SU-DHL-6 (cell line): ENCODE measurements at regions not wholly inside any gene's neighbourhood (a gene's known extent, or its start where the extent isn't known, plus 50 kb on each side); places are given as distances from the start of the nearest gene placed in this dataset.

Experiments
- H2AFZ ChIP-seq: fragments of 200-600 bp; sonication (generic); 2 replicates; pipeline ENCODE4 v1.6.1; 2014; ENCODE audit warnings: low read depth, mild to moderate bottlenecking, moderate library complexity, mixed read lengths, antibody characterized with exemption, low read length; ENCODE audit not compliant: severe bottlenecking
- H3F3A ChIP-seq: fragments of 200-600 bp; shearing (Covaris generic); 2 replicates; pipeline ENCODE4 v1.6.0; 2016; ENCODE audit warnings: antibody characterized with exemption, mild to moderate bottlenecking; ENCODE audit not compliant: insufficient read depth
- H3K27ac ChIP-seq: fragments of 200-600 bp; sonication (generic); 2 replicates; pipeline ENCODE4 v1.5.1; 2016; ENCODE audit warnings: low read depth, mild to moderate bottlenecking, low read length, moderate library complexity, mixed read lengths
- H3K27me3 ChIP-seq: fragments of 200-600 bp; sonication (generic), shearing (Covaris generic); 2 replicates; pipeline ENCODE4 v1.6.0; 2014; ENCODE audit warnings: mild to moderate bottlenecking, low read length
- H3K36me3 ChIP-seq: fragments of 200-600 bp; sonication (generic); 2 replicates; pipeline ENCODE4 v1.6.1; 2014; ENCODE audit warnings: mild to moderate bottlenecking, low read length, mixed read lengths
- H3K4me2 ChIP-seq: fragments of 300-600, 200-600 bp; shearing (Covaris generic), sonication (generic); 2 replicates; pipeline ENCODE4 v1.6.0; 2014; ENCODE audit warnings: low read length, low read depth, mild to moderate bottlenecking; ENCODE audit not compliant: poor library complexity, severe bottlenecking
- H3K4me3 ChIP-seq: fragments of 200-600 bp; sonication (generic); 2 replicates; pipeline ENCODE4 v1.5.1; 2014; ENCODE audit warnings: antibody characterized with exemption, low read length, mild to moderate bottlenecking, mixed read lengths; ENCODE audit not compliant: insufficient read depth, poor library complexity, severe bottlenecking
- H3K79me2 ChIP-seq: fragments of 200-600 bp; sonication (generic); 2 replicates; pipeline ENCODE4 v1.6.1; 2014; ENCODE audit warnings: mild to moderate bottlenecking, low read length, moderate library complexity; ENCODE audit not compliant: insufficient read depth
- H3K9ac ChIP-seq: fragments of 200-600 bp; sonication (generic); 2 replicates; pipeline ENCODE4 v1.7.0; 2014; ENCODE audit warnings: mild to moderate bottlenecking, low read length
- H3K9me2 ChIP-seq: fragments of 200-600 bp; sonication (generic); replicated peaks from 2 replicates; pipeline ENCODE4 v1.6.1; 2014; ENCODE audit warnings: low read length; ENCODE audit not compliant: insufficient read depth
- H3K9me3 ChIP-seq: fragments of 200-600 bp; sonication (generic); 2 replicates; pipeline ENCODE4 v1.6.1; 2014; ENCODE audit warnings: low read length, mixed read lengths; ENCODE audit not compliant: insufficient read depth
- H4K20me1 ChIP-seq: fragments of 200-600 bp; sonication (generic); 2 replicates; pipeline ENCODE4 v1.6.1; 2014; ENCODE audit warnings: low read depth, mild to moderate bottlenecking, antibody characterized with exemption, low read length, moderate library complexity, mixed read lengths
- CTCF ChIP-seq: fragments of 200-600 bp; sonication (generic); IDR thresholded peaks from one replicate; pipeline ENCODE4 v1.5.1; 2017; ENCODE audit warnings: antibody characterized with exemption, mild to moderate bottlenecking, low read length, moderate library complexity; ENCODE audit not compliant: insufficient read depth, poor library complexity, severe bottlenecking
- EZH2phosphoT487 ChIP-seq: fragments of 200-600 bp; sonication (generic), shearing (Covaris generic); conservative IDR thresholded peaks from 2 replicates; pipeline ENCODE4 v1.6.1; 2018; ENCODE audit warnings: mild to moderate bottlenecking, antibody characterized with exemption, low read length, moderate library complexity, mixed read lengths

GRCh38 chr3:165555785-165556184, 281.4 kb downstream of the BCHE start:
- H4K20me1 ChIP-seq: no peaks in the 10 kb centered on the region
- no peak overlapping the region for H3K4me3 ChIP-seq
- H3F3A ChIP-seq: no peaks in the 10 kb centered on the region
- no peaks in the 10 kb centered on the region for H3K27me3 ChIP-seq
- no peaks in the 10 kb centered on the region for H3K36me3 ChIP-seq
- H3K9ac ChIP-seq: no peak overlapping the region
- no peak overlapping the region for H2AFZ ChIP-seq
- H3K9me3 ChIP-seq: no peaks in the 10 kb centered on the region
- no peaks in the 10 kb centered on the region for H3K79me2 ChIP-seq
- TF ChIP-seq EZH2phosphoT487: no peak
- TF ChIP-seq CTCF: no peak
- H3K27ac ChIP-seq: no peak overlapping the region
- no peaks in the 10 kb centered on the region for H3K9me2 ChIP-seq
- H3K4me2 ChIP-seq: no peak overlapping the region

GRCh38 chr3:165553371-165553770, 283.9 kb downstream of the BCHE start:
- Histone ChIP-seq H4K20me1 (no peaks in the 10 kb centered on the region), H3F3A (no peaks in the 10 kb centered on the region), H2AFZ (no peak overlapping the region), H3K79me2 (no peaks in the 10 kb centered on the region), H3K9me3 (no peaks in the 10 kb centered on the region), H3K9me2 (no peaks in the 10 kb centered on the region), H3K9ac (no peak overlapping the region), H3K27ac (no peak overlapping the region), H3K4me3 (no peak overlapping the region), H3K4me2 (no peak overlapping the region), H3K27me3 (no peaks in the 10 kb centered on the region), H3K36me3 (no peaks in the 10 kb centered on the region)
- TF ChIP-seq CTCF: no peak
- TF ChIP-seq EZH2phosphoT487: no peak

- H3K9me2 ChIP-seq: no peaks in the 10 kb centered on the region
- H3K9me3 ChIP-seq: no peaks in the 10 kb centered on the region
- no peak overlapping the region for H3K27ac ChIP-seq
- no peaks in the 10 kb centered on the region for H3K27me3 ChIP-seq
- H4K20me1 ChIP-seq: no peaks in the 10 kb centered on the region
- H3F3A ChIP-seq: no peaks in the 10 kb centered on the region
- H3K79me2 ChIP-seq: no peaks in the 10 kb centered on the region
- no peaks in the 10 kb centered on the region for H3K36me3 ChIP-seq
- H3K9ac ChIP-seq: no peak overlapping the region
- no peak overlapping the region for H2AFZ ChIP-seq
- no peak overlapping the region for H3K4me2 ChIP-seq
- H3K4me3 ChIP-seq: no peak overlapping the region
- no peak for TF ChIP-seq CTCF
Measured at GRCh38 chr3:165549665-165550064, 287.6 kb downstream of the BCHE start.

- Histone ChIP-seq H3K4me3 (no peak overlapping the region), H3K36me3 (no peaks in the 10 kb centered on the region), H3K79me2 (no peaks in the 10 kb centered on the region), H2AFZ (no peak overlapping the region), H3K9ac (no peak overlapping the region), H3K4me2 (no peak overlapping the region), H3K9me3 (no peaks in the 10 kb centered on the region), H3K27ac (no peak overlapping the region), H3F3A (no peaks in the 10 kb centered on the region), H4K20me1 (no peaks in the 10 kb centered on the region), H3K27me3 (no peaks in the 10 kb centered on the region), H3K9me2 (no peaks in the 10 kb centered on the region)
- TF ChIP-seq EZH2phosphoT487 (no peak), CTCF (no peak)
Measured at GRCh38 chr3:165549037-165549436, 288.2 kb downstream of the BCHE start.
